ENCODE measurements at regions not wholly inside any gene's neighbourhood (a gene's known extent, or its start where the extent isn't known, plus 50 kb on each side); places are given as distances from the start of the nearest gene placed in this dataset.

DNA sequence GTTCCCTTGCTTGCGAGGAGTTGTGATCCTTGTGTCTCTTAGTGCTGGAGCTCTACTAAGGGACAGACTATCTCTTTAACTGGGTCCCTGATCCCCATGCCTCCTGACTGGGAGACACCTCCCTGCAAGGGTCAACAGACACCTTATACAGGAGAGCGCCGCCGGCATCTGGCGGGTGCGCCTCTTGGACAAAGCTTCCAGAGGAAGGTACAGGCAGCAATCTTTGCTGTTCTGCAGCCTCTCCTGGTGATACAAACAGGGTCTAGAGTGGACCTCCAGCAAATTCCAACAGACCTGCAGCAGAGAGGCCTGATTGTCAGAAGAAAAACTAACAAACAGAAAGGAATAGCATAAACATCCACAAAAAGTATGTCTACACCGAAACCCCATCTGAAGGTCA, 115.6 kb upstream of the ITM2A start:
- no peak for DNase-seq

DNA sequence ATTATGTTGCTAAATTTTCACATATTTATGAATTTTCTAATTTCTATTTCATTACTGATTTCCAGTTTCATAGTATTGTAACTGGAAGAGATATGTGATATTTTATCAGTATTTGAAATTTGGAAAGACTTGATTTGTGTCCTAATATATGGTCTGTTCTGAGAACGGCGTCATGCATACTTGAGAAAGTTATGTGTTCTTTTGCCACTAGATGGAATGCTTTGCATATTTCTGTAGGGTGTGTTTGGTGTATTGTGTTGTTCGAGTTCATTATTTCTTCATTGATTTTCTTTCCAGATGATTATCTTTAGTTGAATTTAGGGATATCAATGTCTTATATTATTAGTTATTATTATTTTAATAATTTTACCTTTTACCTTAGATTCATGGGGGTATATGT, 110.6 kb upstream of the ITM2A start:
- DNase-seq = no peak

DNA sequence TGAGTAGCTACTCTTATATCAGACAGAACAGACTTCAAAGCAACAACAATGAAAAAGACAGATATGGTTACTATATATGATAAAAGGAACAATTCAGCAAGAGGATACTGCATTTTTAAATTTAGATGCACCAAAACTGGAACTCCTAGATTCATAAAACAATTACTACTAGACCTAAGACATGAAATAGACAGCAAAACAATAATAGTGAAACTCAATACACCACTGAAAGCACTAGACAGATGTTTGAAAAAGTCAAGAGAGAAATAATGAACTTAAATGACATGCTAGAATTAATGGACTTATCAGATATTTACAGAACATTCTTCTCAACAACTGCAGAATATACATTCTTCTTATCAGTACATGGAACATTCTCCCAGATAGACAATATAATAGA, 99.5 kb upstream of the ITM2A start:
- no peak for DNase-seq

DNA sequence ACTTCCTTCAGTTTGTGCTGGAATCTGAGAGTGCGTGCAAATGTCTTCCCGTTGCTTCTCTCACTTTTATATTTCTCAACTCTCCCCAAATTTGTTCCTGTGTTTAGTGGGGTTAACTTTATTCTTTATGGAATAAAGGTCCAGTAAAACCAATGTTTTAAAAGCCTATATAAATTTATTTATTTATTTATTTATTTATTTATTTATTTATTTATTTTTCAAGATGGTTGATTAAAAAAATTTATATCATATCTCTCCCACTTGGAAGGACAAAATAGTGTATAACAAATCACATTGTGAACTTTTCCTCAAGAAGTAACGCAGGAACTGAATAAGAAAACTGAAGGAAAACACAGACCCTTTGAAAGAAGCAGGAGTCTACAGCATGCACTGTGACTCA, 95.3 kb upstream of the ITM2A start:
- DNase-seq = no peak

DNA sequence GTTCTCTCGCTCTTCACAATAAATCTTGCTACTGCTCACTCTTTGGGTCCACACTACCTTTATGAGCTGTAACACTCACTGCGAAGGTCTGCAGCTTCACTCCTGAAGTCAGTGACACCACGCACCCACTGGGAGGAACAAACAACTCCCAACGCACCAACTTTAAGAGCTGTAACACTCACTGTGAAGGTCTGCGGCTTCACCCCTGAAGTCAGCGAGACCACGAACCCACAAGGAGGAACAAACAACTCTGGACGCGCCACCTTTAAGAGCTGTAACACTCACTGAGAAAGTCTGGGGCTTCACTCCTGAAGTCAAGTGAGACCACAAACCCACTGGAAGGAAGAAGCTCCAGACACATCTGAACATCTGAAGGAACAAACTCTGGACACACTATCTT, 89.5 kb upstream of the ITM2A start:
- peak; percentile 1 for DNase-seq

DNA sequence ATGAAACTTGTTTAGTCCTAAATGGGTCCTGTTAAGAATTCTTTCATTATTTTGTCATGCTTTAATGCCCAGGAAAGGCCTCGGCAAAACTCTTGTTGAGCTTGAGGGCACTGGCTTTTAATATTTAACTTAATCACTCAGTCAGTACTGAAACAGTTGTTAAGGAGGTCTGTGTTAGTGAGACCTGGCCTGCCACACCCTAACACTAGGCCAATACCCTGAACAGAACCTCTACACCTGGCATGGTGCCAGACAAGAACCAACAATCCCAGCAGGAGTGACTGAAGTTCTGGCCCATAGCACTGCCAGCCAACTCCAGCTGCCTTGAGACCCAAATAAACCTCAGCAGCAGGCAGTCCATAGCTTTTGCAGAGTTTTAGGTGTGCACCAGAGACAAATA, 85.7 kb upstream of the ITM2A start:
- DNase-seq = no peak

DNA sequence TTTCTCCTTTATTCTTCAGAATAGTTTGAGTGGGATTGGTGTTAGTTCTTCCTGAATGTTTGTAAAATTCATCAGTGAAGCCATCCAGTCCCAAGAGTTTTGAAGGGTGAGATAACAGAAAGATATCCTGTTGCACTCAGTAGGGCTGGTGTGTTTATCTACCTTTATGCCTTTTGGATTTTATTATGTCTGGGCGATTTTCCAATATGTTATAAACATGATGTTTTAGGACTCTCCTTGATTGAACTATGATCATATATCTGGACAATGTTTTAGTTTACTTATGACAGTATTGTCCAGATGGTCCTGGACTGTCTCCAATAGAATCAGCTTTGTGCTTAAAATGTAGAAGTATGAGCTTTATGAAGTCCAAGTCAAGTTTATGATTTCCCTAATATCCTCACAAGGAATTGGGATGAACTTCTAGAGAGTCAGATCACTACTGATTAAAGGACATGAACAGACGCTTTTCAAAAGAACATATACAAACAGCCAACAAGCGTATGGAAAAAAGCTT, 77.6 kb upstream of the ITM2A start:
- no peak for DNase-seq

DNA sequence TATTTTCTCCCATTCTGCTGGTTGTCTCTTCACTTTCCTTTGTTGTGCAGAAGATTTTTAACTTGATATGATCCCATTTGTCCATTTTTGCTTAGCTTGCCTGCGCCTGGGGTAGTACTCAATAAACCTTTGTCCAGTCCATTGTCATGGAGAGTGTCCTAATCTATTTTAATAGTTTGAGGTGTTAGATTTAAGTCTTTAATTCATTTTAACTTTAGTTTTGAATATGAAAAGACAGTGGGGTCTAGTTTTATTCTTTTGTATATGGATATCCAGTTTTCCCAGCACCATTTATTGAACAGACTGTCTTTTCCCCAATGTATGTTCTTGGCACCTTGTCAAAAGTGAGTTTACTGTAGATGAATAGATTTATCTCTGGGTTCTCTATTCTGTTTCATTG, 76.0 kb upstream of the ITM2A start:
- no peak for DNase-seq

DNA sequence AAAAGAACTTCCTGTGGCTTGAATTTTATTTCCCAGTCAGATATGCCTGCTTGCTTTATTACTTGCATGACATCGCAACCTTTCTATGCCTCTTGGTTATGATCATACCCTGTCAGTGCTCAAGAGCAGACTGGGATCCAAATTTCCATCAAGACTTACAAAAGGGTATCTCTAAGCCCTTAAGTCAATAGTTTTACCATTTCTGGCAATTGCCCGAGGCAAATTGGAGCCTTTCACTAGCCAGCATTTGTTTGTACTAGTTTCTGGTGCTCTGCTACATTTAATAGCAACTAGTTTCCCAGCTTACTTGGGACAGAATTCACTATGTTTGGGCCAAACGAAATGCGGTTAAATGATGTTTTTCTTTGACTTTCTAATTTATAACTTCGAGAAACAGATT, 73.2 kb upstream of the ITM2A start:
- DNase-seq = no peak
